Smooth muscle cell (in vitro differentiated cells): ENCODE measurements at regions not wholly inside any gene's neighbourhood (a gene's known extent, or its start where the extent isn't known, plus 50 kb on each side); places are given as distances from the start of the nearest gene placed in this dataset.
A peak's percentile ranks its signal among the peaks of the same experiment; 100 is the strongest.

ENCODE experiments used
- DNase-seq: peaks from one replicate; lab custom pipeline; 2025; ENCODE audit not compliant: unreplicated experiment; lab: John Stamatoyannopoulos, UW
- H2AFZ ChIP-seq: fragments of 200-600 bp; sonication (generic); 2 replicates; pipeline ENCODE4 v1.6.0; 2016; ENCODE audit warnings: antibody characterized with exemption, low read depth, mild to moderate bottlenecking
- H3F3A ChIP-seq: fragments of 200-600 bp; sonication (generic); 2 replicates; pipeline ENCODE4 v1.6.0; 2017; ENCODE audit warnings: antibody characterized with exemption, low read depth
- H3K27ac ChIP-seq: fragments of 200-600 bp; sonication (generic); 2 replicates; pipeline ENCODE4 v1.5.1; 2016; ENCODE audit warnings: low read depth, mild to moderate bottlenecking
- H3K27me3 ChIP-seq: fragments of 200-600 bp; sonication (generic); 2 replicates; pipeline ENCODE4 v1.6.1; 2016; ENCODE audit warnings: low read depth, mild to moderate bottlenecking
- H3K36me3 ChIP-seq: fragments of 200-600 bp; sonication (generic); 2 replicates; pipeline ENCODE4 v1.5.1; 2016; ENCODE audit warnings: low read depth
- H3K4me1 ChIP-seq: fragments of 200-600 bp; sonication (generic); 2 replicates; pipeline ENCODE4 v1.5.1; 2016; ENCODE audit warnings: low read depth
- H3K4me2 ChIP-seq: fragments of 200-600 bp; sonication (generic); 2 replicates; pipeline ENCODE4 v1.6.0; 2016; ENCODE audit warnings: mild to moderate bottlenecking
- H3K4me3 ChIP-seq: fragments of 200-600 bp; sonication (generic); 2 replicates; pipeline ENCODE4 v1.5.1; 2016; ENCODE audit warnings: mild to moderate bottlenecking
- H3K79me2 ChIP-seq: fragments of 200-600 bp; sonication (generic); 2 replicates; pipeline ENCODE4 v1.6.0; 2016; ENCODE audit warnings: low read depth, mild to moderate bottlenecking
- H3K9ac ChIP-seq: fragments of 200-600 bp; sonication (generic); 2 replicates; pipeline ENCODE4 v1.6.0; 2016; ENCODE audit warnings: low read depth
- H3K9me3 ChIP-seq: fragments of 200-600 bp; sonication (generic); replicated peaks from 2 replicates; pipeline ENCODE4 v1.5.1; 2016; ENCODE audit warnings: low read depth
- H4K20me1 ChIP-seq: fragments of 200-600 bp; sonication (generic); 2 replicates; pipeline ENCODE4 v1.6.0; 2016; ENCODE audit warnings: low read depth
- WGBS: methylation state at CpG from one replicate; pipeline ENCODE4 v1.1.7; 2016; ENCODE audit warnings: low lambda C conversion rate; 5-methylcytosine and 5-hydroxymethylcytosine counted together
- TF ChIP-seq, protein P1 (sequence below): fragments of 200-600 bp; sonication (generic); IDR thresholded peaks from 2 replicates; pipeline ENCODE4 v1.5.1; 2017; ENCODE audit warnings: borderline replicate concordance, mild to moderate bottlenecking, antibody characterized with exemption; ENCODE audit not compliant: insufficient read depth, poor library complexity, severe bottlenecking

DNA sequence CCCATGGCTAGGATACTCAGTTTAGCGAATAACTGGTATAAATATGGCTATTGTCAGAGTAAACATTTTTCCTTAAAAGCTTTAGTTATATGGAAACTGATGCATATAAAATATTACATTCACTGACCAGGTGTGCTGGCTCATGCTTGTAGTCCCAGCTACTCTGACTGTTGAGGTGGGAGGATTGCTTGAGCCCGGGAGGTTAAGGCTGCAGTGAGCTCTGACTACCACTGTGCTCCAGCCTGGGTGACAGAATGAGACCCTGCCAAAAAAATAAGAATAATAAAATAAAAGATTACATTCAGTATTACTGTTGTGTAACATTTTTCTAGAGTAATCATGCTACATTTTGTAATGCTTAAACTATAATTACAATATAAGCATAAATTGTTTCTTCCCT is 350.4 kb upstream of the FSIP2 start:
- H3F3A ChIP-seq = no peaks in the 10 kb centered on the region

DNA sequence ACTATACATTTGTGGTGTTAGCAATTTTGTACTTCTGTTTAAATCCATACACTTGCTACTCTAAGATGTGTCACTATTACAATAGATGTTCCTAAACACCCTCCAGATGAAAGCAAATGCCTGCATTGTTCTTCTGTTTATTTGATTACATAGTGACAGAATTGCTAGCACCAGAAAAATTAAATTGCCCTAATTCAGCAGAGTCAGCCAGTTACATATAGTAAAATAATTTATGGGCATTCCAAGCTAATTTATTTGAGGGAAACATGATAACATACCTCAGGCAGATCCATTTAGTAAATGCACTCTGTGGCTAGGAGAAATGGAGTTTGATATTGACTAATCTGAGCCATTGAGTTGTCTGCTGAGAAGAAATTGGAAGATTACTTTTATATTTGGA is 347.1 kb upstream of the FSIP2 start:
- Histone ChIP-seq H3K27me3 (no peaks in the 10 kb centered on the region), H3K79me2 (no peaks in the 10 kb centered on the region), H3K9me3 (no peaks in the 10 kb centered on the region), H3K4me3 (no peak overlapping the region), H3K36me3 (no peaks in the 10 kb centered on the region), H3F3A (no peaks in the 10 kb centered on the region), H4K20me1 (no peaks in the 10 kb centered on the region), H3K4me2 (no peak overlapping the region), H3K4me1 (no peaks in the 10 kb centered on the region), H3K9ac (no peak overlapping the region), H3K27ac (no peak overlapping the region), H2AFZ (no peak overlapping the region)
- no peak for DNase-seq
- TF ChIP-seq, protein P1, sequence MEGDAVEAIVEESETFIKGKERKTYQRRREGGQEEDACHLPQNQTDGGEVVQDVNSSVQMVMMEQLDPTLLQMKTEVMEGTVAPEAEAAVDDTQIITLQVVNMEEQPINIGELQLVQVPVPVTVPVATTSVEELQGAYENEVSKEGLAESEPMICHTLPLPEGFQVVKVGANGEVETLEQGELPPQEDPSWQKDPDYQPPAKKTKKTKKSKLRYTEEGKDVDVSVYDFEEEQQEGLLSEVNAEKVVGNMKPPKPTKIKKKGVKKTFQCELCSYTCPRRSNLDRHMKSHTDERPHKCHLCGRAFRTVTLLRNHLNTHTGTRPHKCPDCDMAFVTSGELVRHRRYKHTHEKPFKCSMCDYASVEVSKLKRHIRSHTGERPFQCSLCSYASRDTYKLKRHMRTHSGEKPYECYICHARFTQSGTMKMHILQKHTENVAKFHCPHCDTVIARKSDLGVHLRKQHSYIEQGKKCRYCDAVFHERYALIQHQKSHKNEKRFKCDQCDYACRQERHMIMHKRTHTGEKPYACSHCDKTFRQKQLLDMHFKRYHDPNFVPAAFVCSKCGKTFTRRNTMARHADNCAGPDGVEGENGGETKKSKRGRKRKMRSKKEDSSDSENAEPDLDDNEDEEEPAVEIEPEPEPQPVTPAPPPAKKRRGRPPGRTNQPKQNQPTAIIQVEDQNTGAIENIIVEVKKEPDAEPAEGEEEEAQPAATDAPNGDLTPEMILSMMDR = no peak

More for the DNA sequence above, 350.4 kb upstream of the FSIP2 start:
- Histone ChIP-seq H3K9ac (no peak overlapping the region), H3K79me2 (no peaks in the 10 kb centered on the region), H3K9me3 (no peaks in the 10 kb centered on the region), H2AFZ (no peak overlapping the region), H3K27me3 (no peaks in the 10 kb centered on the region), H3K4me3 (no peak overlapping the region), H3K4me2 (no peak overlapping the region), H3K36me3 (no peaks in the 10 kb centered on the region), H3K4me1 (no peaks in the 10 kb centered on the region), H4K20me1 (no peaks in the 10 kb centered on the region), H3K27ac (no peak overlapping the region)
- WGBS = 79% methylated on average over 2 of the region's 2 CpGs
- DNase-seq = no peak
- TF ChIP-seq, protein P1 = no peak

DNA sequence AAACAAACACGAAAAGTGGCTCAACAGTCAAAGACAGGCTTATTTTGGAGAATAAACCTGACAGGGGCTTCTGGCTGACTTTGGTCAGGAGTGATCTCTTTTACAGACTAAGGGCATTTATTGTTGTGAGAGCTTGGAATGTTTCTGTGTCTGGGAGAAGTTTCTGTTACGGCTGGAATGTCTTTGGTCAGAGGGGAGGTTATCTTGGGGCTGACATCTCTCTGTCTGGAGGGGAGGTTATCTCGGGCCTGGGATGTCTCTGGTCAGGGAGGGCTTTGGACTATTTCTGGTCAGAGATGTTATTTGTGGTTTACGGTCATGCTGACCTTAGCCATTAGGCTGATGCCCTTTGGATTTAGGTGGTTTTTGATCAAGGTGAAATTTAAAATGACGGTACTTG is 345.5 kb upstream of the FSIP2 start:
- TF ChIP-seq, protein P1 = no peak
- H2AFZ ChIP-seq = peak overlapping the region; percentile 43
- no peaks in the 10 kb centered on the region for H3K36me3 ChIP-seq
- H3K4me2 ChIP-seq = no peak overlapping the region
- peak overlapping the region; percentile 50 for H3K27ac ChIP-seq
- H3K79me2 ChIP-seq = no peaks in the 10 kb centered on the region
- 57% methylated on average over 5 of the region's 5 CpGs for WGBS
- no peaks in the 10 kb centered on the region for H4K20me1 ChIP-seq
- H3K4me1 ChIP-seq = no peaks in the 10 kb centered on the region
- no peaks in the 10 kb centered on the region for H3F3A ChIP-seq
- no peak for DNase-seq
- H3K4me3 ChIP-seq = no peak overlapping the region
- H3K27me3 ChIP-seq = no peaks in the 10 kb centered on the region
- H3K9me3 ChIP-seq = no peaks in the 10 kb centered on the region
- no peak overlapping the region for H3K9ac ChIP-seq

- Histone ChIP-seq H2AFZ (no peak overlapping the region), H3K9ac (no peak overlapping the region), H3K36me3 (no peaks in the 10 kb centered on the region), H3K4me1 (no peaks in the 10 kb centered on the region), H3K79me2 (no peaks in the 10 kb centered on the region), H3K27me3 (no peaks in the 10 kb centered on the region), H3F3A (no peaks in the 10 kb centered on the region), H3K4me3 (no peak overlapping the region), H3K4me2 (no peak overlapping the region), H4K20me1 (no peaks in the 10 kb centered on the region), H3K9me3 (no peaks in the 10 kb centered on the region), H3K27ac (no peak overlapping the region)
- TF ChIP-seq, protein P1 = no peak
- WGBS = 91% methylated on average over 1 of the region's 1 CpG
- no peak for DNase-seq
Observed at GRCh38 chr2:185402474-185402873, 336.1 kb upstream of the FSIP2 start.
